NCI-H524 (cell line): ENCODE measurements at regions not wholly inside any gene's neighbourhood (a gene's known extent, or its start where the extent isn't known, plus 50 kb on each side); places are given as distances from the start of the nearest gene placed in this dataset.

Source experiments
- DNase-seq, 2 experiments: peaks; one replicate each; lab custom pipeline; 2025; lab: John Stamatoyannopoulos, UW

DNA sequence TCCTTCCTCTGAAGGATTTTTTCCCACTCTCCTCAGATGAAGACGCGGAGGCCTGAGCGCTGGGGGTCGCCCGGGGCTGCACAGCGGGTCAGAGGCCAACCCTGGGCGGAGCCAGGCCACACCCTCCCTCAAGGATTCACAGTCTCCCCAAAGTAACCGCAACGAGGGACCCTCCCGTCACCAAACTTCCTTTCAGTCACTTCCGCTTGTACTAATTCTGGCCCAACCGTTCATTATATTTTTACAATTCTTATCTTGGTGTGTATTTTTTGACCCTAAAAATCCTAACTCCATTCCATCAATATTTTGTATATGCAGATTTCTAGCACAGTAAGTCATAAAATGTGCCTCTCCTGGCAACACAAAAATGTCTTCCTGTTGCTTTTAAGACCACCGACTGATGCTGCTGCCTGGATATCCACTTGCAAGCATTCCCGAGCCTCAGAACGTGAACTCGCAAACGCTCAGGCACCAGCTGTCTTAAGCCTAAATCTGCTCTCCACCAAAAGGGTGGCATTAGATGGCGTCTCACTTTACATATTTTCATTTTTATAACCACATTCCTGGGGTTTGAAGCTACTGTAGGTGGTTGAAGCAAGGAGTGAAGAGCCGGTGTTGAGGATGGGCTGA is 128.0 kb downstream of the DLL1 start:
- peak in 1 of 2 experiments; percentile 49 for DNase-seq

DNA sequence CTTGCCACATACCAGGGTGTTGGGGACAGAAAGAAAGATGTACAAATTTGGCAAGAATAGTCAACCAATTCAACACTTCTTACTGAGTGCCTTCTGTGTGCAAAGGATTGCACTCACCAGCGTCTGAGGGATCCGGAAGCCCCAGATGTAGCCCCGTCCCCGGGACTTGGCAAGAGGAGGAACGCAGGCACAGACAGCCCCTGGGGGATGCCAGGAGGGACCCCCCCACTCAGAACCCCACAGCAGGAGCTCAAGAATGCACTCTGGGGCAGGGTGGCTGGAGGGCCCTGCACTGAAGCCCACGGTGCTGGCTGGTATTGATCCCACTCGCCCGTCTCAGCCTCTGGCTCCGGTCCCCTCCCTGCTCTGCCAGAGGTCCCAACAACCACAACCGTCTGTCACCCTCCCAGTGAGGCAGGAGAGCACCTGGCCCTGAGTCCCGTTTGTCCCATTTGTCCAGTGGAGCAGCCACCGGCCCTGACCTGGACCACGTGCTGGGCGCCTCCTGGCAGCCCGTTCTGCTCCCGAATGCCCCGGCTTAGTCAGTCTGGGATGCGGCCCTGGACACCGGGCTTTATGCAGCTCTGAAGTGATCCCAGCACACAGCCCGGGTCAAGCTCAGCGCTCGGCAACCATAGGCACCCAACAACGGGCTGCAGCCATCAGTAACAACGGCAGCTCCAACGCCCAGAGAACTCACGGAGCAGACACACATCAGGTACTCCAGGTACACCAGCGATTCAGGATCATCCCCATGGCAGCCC is 128.7 kb downstream of the DLL1 start:
- no peak for DNase-seq

DNA sequence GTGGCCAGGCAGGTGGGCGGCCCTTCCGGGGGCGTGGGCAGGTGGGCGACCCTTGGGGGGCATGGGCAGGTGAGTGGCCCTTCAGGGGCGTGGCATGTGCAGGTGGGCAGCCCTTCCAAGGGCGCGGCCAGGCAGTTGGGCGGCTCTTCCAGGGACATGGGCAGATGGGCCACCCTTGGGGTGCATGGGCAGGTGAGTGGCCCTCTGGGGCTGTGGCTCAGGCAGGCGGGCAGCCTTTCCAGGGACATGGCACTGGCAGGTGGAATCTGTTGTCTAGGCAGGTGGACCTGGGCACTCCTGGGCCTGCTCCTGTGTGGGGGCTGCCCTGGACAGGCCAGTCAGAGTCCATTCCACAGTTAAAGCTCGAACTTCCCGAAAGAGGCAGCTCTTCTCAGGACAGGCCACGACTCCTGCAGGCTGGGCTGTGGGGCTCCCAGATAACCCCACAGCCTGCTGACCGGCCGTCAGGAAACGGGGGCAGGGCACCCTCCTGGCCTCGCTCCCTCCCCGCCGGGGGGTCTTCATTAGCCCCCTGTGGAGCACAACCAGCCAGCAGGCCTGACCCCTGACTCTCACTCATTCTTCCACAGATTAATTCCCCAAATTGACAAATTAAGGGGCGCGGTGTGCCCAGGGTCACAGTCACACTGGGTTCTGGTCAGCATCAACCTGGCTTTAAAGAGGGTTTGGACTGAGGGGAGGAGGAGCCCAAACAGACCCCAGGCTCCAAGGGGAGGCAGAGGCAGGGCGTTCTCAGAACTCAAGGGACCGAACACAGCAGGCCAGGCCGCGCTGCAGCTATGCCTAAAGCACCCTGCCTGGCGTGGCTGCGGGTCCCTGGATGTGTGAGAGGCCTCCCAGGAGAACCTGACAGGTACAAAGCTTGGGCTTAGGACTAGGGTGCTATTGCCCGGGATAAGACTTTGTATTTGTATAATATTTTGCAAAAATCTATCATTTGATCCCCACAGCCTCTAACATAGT is 130.0 kb downstream of the DLL1 start:
- DNase-seq: no peak

DNA sequence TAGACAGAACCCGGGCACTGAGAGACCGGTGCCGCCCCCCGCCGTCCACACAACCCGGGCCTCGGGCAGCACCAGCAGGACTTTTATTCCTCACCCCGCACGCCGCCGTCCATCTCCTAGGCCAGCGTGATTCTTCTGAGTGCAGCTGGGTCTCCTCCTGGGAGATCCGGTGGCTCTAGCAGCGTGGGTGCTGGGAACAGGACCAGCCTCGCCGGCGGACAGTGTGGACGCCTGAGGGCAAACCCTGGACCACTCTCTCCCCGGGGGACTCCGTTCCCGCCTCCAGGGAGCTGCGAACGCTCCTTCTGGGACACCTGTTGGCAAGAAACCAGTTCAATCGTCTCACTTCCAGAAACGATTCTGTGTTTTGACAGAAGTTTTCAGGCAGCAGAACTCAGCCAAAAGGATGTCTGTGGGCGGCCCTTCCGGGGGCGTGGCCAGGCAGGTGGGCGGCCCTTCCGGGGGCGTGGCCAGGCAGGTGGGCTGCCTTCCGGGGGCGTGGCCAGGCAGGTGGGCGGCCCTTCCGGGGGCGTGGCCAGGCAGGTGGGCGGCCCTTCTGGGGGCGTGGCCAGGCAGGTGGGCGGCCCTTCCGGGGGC is 130.7 kb downstream of the DLL1 start:
- no peak for DNase-seq

DNA sequence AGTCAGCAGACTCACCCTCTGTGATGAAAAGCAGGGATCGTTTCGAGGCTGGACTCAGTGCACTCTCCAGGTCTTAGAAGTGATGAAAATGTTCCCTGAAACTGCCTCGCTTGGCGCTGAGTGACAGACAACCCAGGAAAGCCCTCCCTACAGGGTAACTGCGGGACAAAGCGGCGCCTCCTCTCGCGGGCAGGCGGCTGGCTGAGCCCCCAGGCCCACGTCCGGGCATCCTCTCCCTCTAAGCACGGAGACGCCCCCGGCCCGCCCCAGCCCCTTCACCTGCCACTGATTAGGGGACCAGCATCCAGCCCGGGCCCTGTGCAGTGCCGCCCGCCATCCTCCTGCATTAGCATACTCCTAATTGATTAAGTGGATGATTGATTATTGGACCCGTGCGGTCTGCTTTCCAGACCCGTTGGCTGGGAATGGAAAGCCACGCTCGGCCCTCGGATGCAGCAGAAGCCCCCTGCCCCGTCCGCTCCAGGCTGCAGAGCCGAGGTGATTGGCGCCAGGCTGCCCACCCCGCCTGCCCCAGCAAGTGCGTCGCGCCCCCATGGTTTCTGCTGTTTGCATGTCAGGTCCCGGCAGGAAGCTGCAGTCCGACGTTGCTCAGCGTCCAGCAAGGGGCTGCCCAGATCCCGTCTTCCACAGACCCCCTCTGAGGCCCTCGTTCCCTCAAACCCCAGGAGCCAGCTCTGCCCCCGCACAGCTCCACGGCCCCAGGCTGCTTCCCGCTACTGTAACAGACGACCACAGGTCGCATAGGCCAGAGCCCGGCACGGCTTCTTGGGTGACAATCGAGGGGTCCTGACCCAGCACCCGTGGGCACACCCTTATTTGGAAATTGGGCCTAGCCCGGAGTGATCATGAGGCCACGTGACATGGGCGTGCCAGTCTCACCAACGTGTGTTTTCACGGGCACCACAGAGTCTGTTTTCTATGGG is 131.6 kb downstream of the DLL1 start:
- DNase-seq: no peak

DNA sequence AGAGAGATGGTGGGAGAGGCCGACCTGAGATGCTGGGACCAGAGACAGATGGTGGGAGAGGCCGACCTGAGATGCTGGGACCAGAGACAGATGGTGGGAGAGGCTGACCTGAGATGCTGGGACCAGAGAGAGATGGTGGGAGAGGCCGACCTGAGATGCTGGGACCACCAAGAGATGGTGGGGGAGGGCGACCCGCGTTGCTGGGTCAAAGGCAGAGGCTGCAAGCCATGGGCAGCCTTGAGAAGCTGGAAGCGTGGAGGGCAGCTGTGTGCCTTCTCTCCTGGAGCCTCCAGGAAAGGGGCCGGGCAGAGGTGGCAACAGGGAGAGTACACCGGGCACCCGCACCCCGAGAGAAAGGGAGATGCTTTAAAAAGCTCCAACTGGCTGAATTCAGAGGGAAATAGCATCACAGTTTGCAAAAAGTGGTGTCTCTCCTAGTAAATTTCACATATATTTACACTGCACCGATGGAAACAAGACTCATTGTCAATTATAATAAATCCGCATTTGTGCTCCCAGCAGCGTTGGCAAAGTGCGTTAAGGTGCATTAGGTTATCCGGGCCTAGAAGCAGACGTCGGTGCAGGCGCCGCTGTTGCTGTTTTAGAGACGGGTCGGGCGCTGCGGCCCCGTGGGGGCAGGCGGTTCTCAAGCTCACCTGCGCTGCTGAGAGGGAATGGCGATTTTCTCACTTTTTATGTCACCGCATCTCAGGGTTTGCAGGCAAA is 132.4 kb downstream of the DLL1 start:
- no peak for DNase-seq

DNA sequence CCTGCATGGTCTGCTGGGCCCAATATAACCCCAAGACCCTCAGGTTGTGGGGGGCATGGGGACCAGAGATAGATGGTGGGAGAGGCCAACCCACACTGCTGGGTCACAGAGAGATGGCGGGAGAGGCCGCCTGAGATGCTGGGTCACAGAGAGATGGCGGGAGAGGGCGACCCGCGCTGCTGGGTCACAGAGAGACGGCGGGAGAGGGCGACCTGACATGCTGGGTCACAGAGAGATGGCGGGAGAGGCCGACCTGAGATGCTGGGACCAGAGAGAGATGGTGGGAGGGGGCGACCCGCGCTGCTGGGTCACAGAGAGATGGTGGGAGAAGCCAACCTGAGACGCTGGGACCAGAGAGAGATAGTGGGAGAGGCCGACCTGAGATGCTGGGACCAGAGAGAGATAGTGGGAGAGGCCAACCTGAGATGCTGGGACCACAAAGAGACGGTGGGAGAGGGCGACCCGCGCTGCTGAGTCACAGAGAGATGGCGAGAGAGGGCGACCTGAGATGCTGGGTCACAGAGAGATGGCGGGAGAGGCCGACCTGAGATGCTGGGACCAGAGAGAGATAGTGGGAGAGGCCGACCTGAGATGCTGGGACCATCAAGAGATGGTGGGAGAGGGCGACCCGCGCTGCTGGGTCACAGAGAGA is 133.2 kb downstream of the DLL1 start:
- DNase-seq: no peak

DNA sequence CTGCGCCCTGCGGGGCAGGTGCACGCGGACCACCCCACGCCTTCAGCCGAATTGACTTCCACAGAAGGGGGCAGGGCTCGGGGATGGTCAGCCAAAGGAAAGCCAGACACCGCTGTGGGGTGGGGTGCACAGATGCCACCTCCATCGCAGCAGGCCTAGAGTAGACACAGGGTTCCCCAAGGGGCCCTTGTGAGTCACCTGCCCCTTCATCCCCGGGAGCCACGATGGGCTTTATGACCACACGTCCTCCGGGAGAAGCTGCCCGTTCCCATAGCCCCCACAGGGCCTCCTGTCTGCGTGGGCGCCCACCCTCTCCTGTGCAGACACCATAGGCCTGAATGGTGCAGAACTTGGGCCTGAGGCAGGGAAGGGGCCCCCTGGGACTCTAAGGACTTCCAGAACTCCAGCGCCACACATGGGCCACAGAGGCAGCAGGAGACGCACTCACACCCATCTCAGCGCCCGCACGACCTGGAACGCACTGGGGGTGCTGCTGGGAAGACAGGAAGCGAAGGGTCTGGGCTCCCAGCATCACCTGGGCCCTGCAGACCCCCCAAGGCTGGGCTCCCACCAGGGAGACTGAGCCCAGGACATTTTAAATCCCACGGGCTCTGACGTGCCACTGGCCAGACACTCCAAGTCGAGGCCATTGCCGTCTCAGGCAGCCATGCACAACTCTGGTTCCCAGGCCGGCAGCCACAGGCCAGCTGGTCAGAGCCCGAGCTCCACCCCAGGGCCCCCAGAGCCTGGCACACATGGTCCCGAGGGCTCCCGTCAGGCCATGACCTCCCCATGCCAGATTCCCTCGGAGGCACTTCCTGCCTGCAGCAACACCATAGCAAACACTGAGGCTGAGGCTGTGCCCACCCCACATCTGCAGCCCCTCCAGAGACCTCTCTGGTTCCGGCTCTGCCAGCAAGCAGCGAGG is 134.2 kb downstream of the DLL1 start:
- no peak for DNase-seq

DNA sequence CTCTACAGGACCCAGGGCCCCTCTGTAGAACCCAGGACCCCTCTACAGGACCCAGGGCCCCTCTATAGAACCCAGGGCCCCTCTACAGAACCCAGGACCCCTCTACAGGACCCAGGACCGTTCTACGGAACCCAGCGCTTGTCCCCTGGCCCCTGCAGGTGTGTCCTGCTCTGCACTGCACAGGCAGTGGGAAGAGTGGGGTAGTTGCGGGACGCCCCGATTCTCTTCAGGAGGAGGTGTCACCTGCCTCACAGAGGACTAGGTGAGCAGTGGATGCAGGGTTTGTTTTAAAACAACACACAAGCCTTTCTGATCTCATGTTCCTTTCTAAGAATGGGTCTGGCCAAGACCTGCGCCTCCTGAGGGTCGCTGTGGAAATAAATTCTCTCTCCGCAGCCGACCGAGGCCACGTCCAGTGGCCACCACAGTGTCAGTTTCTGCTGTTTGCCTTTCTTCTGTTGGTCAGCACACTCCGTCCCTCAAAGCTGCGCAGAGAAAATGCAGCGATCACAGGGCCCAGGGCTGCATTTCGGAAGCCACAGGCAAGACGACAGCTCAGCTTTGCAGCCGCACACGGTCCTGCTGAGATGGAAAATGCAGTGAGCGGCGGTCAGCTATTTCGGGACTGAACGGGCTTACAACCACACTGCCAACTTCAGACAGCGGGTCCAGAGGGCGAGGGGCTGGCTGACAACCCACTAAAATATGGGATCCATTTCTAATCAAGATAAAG is 135.2 kb downstream of the DLL1 start:
- DNase-seq: no peak

DNA sequence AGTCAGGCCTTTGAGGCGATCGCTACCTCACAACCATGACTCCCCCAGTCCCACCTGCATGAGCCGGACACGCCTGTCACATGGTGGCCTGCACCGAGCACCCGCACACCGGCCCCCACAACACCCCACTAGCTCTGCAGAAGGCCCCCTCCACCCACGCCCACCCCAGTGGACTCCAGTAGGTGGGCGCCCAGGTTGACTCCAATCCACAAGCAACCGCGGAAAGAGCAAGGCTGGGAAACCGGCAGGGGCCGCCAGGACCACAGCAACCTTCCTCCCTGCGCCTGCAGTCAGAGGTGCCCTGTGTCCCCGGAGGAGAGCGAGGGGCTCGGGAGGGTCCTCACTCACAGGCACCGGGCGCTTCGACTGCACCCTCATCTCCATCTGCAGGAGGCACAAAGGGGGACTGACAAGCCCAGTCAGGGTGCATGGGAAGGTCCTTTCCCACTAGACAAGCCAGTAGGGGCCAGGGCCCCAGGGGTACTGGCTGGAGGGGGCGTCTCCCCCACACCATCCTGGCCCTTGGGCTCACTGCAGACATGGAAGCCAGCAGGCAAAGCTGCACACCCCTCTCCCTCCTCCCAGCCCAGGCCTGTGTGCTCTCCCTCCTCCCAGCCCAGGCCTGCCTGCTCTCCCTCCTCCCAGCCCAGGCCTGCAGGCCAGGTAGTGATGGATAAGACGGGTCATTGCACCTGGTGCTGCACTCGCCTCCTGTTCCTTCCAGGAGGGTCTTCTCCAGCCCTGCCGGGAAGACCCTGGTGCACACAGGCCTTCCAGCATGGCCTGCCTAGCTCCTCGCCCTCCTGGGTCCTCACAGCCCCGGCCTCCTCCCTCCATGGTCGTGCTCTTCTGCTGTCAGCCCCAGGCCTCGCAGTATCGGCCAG is 137.2 kb downstream of the DLL1 start:
- no peak for DNase-seq

DNA sequence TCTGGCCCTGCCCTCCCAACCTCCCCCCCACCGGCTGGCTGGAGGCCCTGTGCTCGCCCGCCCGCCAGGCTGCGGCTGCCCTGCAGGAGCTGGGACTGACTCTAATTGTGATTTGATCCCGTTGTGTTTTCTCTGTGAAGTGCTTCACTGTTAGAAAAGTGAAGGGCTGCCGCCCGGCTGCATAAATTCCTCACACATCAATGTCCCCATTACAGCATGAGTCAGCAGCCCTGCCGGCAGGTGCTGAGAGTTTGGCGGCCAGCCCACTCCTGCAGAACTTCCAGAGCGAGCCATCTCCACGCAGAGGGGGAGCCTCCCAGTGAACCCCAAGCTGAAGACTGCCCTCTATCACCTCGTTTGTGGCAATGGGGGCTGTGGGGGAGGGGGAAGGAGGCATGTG is 137.9 kb downstream of the DLL1 start:
- peak in 1 of 2 experiments; percentile 21 for DNase-seq

DNA sequence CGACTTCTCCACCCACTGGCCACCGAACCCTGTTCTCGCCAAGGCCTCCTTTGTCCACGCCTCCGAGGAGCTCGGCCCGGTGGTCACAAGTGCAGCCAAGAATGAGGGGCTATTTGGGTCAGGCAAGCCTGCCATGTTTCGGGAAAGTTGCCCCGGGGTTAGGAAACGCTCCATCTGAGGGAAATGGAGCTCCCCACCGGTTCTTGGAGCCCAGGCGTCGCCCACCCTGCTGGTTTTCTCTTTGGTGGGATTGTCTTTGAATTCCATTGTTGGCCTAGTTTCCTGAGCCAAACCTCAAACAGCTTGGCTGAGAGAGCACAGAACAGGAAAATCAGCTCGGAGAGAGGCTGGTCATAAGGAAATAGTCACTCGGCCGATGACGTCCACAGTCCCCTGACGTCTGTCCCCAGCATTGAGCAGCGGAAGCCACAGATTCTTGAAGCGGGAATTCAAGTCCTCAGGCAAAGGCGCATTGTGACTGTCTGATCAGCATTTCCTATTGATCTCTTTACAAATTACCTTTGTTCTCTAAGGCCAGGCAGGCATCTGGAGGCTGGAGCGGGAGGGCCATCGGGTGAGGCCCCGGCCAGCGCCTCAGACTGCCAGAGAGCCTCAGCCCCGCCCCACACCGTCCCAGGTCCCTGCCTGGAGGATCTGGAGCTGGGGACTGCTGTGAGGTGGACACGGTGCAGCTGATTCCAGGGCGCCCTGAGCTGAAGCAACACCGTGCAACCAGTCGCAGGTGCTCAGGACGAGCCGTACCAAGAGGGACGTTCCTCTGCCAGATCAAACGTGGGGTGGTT is 138.6 kb downstream of the DLL1 start:
- no peak for DNase-seq

DNA sequence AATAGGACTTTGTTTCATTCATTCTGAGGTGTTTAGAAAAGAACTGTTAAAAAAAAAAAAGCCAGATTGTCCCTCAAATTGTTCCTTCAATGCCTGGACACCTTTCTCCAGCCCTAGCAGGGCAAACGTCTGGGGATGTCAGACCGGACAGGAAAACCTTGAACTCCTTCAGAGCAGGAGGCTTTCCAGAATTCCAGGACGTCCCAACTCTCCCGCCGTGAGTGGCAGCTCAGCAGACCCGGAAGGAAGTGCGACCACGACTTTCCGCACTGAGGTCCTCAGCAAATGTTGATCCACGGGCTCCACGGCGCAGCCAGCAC is 139.1 kb downstream of the DLL1 start:
- no peak for DNase-seq

DNA sequence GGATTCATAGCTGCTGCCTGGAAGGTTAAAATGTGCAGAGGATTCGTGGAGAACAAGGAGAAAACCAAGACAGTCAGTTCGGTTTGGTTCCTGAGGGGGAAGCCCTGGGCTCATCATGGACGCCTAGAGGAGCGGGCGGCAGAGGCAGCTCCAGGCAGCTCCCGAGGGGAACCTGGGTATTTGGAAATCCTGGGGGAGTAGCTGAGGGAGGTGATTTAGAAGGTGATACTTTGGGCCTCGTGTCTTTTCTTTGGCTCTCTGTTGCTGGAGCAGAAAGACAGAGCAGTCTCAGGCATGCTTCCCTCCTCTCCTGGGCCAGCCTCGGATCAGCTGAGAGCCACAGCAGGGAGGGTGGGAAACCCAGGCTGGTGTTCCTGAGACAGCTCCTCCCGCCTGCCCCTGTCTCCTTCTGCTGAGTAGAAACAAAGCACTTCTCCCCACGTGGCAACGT is 139.5 kb downstream of the DLL1 start:
- no peak for DNase-seq

DNA sequence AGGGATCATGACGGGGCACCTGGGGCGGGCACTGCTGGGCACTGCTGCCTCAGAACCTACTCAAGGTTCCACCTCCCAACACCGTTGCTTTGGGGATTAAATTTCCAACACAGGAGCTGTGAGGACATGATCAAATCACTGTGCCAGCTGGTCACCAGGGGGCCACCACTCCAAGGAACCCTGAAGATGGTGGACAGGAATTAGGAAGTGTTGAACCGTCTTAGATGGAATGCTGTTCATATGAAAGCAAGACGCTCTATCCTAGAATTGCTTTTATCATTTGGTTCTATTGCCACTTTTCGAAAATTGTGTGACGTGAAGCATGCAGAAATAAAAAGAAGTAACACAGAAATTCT is 140.3 kb downstream of the DLL1 start:
- peak; percentile 29 to 74 for DNase-seq
